Stomach smooth muscle (tissue), 2 donors: ENCODE measurements at regions not wholly inside any gene's neighbourhood (a gene's known extent, or its start where the extent isn't known, plus 50 kb on each side); places are given as distances from the start of the nearest gene placed in this dataset.

ENCODE experiments used
- H3K27ac ChIP-seq: one replicate; pipeline ENCODE4 v1.7.0; 2013; ENCODE audit warnings: mild to moderate bottlenecking, low read length, inconsistent platforms
- H3K27me3 ChIP-seq, 2 donors: one replicate each; pipeline ENCODE4 v1.7.0; 2013; ENCODE audit warnings: low read length in 2 of 2; ENCODE audit not compliant: insufficient read depth in 2 of 2, control insufficient read depth in 1 of 2
- H3K36me3 ChIP-seq, 2 donors: one replicate each; pipeline ENCODE4 v1.7.0; 2013; ENCODE audit warnings: low read length in 2 of 2; ENCODE audit not compliant: control insufficient read depth in 2 of 2, insufficient read depth in 2 of 2
- H3K4me1 ChIP-seq: one replicate; pipeline ENCODE4 v1.7.0; 2013; ENCODE audit warnings: low read length; ENCODE audit not compliant: control insufficient read depth, insufficient read depth
- H3K4me3 ChIP-seq, 2 donors: one replicate each; pipeline ENCODE4 v1.7.0; 2013; ENCODE audit warnings: low read length in 2 of 2
- H3K9ac ChIP-seq, 2 donors: one replicate each; pipeline ENCODE4 v1.7.0; 2013; ENCODE audit warnings: low read length in 2 of 2, mild to moderate bottlenecking in 1 of 2
- H3K9me3 ChIP-seq, 2 donors: one replicate each; pipeline ENCODE4 v1.7.0; 2013; ENCODE audit warnings: low read length in 2 of 2; ENCODE audit not compliant: control insufficient read depth in 2 of 2
- donor health status: healthy.
- donor health status: Pancreatic carcinoma.

GRCh38 chr20:58099956-58100730, 128.3 kb downstream of the ANKRD60 start:
- Histone ChIP-seq H3K27me3 (no peaks in the 10 kb centered on the region), H3K4me1 (no peaks in the 10 kb centered on the region), H3K9ac (no peak overlapping the region)

GRCh38 chr20:58099291-58099935, 129.0 kb downstream of the ANKRD60 start:
- no peak overlapping the region for H3K4me3 ChIP-seq
- H3K27me3 ChIP-seq, result no peaks in the 10 kb centered on the region
- no peaks in the 10 kb centered on the region for H3K9me3 ChIP-seq
- no peaks in the 10 kb centered on the region for H3K4me1 ChIP-seq
- H3K9ac ChIP-seq, result no peak overlapping the region
- no peak overlapping the region for H3K27ac ChIP-seq
- no peaks in the 10 kb centered on the region for H3K36me3 ChIP-seq

More at GRCh38 chr20:58099956-58100730, 128.3 kb downstream of the ANKRD60 start:
- no peaks in the 10 kb centered on the region for H3K9me3 ChIP-seq
- H3K36me3 ChIP-seq, result no peaks in the 10 kb centered on the region
- no peak overlapping the region for H3K27ac ChIP-seq
- H3K4me3 ChIP-seq, result no peak overlapping the region

DNA sequence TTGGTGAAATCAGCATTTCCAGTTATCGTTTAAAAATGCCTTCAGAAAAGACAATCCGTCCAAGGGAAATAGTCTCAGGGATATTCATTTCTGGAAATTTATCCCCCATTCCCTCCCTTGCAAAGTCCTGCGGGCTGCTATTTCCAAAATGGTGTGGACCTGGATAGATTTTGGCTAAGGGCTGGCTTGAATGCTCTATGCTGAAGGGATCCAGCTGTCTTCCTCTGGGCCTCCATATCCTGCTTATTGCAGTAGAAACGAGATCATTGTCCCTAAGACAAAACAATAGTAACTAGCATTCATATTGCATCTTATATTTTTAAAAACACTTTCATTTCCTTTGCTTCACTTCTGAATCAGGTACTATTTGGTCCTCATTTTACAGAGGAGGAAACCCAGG, 129.9 kb downstream of the ANKRD60 start:
- Histone ChIP-seq H3K27me3 (no peaks in the 10 kb centered on the region), H3K27ac (no peak overlapping the region), H3K4me3 (no peak overlapping the region), H3K9ac (no peak overlapping the region), H3K9me3 (no peaks in the 10 kb centered on the region), H3K36me3 (no peaks in the 10 kb centered on the region), H3K4me1 (no peaks in the 10 kb centered on the region)

DNA sequence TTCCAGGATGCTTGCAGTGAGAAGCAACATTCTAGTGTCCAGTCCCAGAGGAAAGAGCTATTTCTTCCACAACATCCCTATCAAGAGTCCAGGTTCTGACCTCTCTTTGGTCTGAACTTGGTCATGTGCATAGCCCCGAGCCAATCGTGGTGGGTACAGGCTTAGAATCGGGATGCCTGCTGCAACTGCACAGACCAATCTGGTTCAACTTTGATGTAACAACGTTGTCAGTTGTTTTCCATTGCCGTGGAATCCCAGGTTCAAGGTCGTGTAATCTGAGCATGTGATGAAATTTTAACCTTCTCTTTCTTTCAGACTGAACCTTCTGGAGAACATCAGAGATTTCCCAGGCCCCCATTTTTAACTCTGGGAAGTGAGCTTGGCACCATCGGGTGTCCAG, 130.5 kb downstream of the ANKRD60 start:
- H3K4me3 ChIP-seq, result no peak overlapping the region
- H3K9me3 ChIP-seq, result no peaks in the 10 kb centered on the region
- H3K27me3 ChIP-seq, result no peaks in the 10 kb centered on the region
- H3K36me3 ChIP-seq, result no peaks in the 10 kb centered on the region
- H3K4me1 ChIP-seq, result no peaks in the 10 kb centered on the region
- no peak overlapping the region for H3K9ac ChIP-seq
- H3K27ac ChIP-seq, result no peak overlapping the region

DNA sequence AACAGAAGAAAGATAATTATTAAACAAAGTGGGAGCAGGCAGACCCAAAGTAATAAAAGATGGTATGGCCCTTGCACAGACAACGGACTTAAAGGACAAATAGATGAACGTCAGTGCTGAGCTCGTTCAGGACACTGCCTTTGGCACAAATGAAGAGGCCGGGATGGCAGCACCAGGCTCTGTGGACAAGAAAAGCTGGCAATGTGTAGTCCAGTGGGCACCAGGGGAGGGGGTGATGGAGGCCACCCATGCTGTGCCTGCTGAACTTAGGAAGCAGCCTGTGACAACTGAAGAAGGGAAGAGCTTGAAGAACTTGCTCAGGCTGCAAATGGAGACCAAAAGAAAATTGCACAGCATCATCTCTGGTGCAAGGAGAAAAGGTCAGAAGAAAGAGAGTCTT, 131.0 kb downstream of the ANKRD60 start:
- Histone ChIP-seq H3K36me3 (no peaks in the 10 kb centered on the region), H3K9ac (no peak overlapping the region), H3K9me3 (no peaks in the 10 kb centered on the region)

DNA sequence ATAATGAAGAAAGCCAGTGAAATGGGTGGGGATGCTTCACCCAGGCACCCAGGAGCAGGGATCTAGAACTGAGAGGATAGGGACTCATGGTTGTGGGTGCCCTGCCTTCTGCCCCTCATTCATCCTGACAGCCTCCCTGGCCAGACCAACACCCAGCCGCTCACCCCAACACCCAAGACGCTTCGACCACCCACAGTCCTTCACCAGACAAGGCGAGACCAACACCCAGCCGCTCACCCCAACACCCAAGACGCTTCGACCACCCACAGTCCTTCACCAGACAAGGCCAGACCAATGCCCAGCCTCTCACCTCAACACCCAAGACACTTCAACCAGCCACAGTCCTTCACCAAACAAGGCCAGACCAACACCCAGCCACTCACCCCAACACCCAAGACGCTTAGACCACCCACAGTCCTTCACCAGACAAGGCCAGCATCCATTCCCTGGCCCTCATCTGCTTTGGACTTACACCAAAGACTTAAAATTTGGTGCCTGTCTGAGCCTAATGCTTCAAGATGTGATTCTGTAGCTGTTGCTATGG, 131.5 kb downstream of the ANKRD60 start:
- Histone ChIP-seq H3K9ac (no peak overlapping the region), H3K27ac (no peak overlapping the region), H3K4me3 (no peak overlapping the region), H3K36me3 (no peaks in the 10 kb centered on the region), H3K9me3 (no peaks in the 10 kb centered on the region), H3K27me3 (no peaks in the 10 kb centered on the region), H3K4me1 (no peaks in the 10 kb centered on the region)

More for the DNA sequence above, 131.0 kb downstream of the ANKRD60 start:
- no peak overlapping the region for H3K27ac ChIP-seq
- no peak overlapping the region for H3K4me3 ChIP-seq
- no peaks in the 10 kb centered on the region for H3K4me1 ChIP-seq
- H3K27me3 ChIP-seq, result no peaks in the 10 kb centered on the region

DNA sequence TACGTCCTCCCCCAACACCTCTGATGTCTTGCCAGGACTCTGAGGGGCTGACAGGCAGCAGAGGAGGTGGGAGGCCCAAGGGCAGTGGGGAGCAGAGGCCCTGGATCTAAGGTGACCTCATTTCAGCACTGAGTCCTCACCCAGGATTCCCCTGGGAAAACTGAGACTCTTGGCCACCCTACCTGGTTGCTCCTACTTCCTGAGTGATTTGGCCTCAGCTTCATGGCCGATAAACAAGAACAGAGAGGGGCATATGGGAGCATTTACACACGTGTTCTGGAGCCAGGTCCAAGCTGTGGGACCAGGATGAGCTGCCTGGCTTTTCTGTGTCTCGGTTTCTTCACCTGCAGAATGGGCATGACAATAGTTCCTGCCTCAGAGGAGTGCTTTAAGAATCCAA, 133.8 kb downstream of the ANKRD60 start:
- no peak overlapping the region for H3K9ac ChIP-seq
- H3K9me3 ChIP-seq, result no peaks in the 10 kb centered on the region
- no peaks in the 10 kb centered on the region for H3K36me3 ChIP-seq
- no peak overlapping the region for H3K27ac ChIP-seq
- H3K27me3 ChIP-seq, result no peaks in the 10 kb centered on the region
- H3K4me3 ChIP-seq, result no peak overlapping the region
- no peaks in the 10 kb centered on the region for H3K4me1 ChIP-seq

- no peaks in the 10 kb centered on the region for H3K4me1 ChIP-seq
- H3K9me3 ChIP-seq, result no peaks in the 10 kb centered on the region
- H3K36me3 ChIP-seq, result no peaks in the 10 kb centered on the region
- no peak overlapping the region for H3K4me3 ChIP-seq
- no peak overlapping the region for H3K27ac ChIP-seq
- no peak overlapping the region for H3K9ac ChIP-seq
- H3K27me3 ChIP-seq, result no peaks in the 10 kb centered on the region
These were observed 134.3 kb downstream of the ANKRD60 start for GRCh38 chr20:58094160-58094559.

GRCh38 chr20:58092871-58093270, 135.6 kb downstream of the ANKRD60 start:
- Histone ChIP-seq H3K4me1 (no peaks in the 10 kb centered on the region), H3K9ac (no peak overlapping the region), H3K27me3 (no peaks in the 10 kb centered on the region), H3K4me3 (no peak overlapping the region), H3K36me3 (no peaks in the 10 kb centered on the region), H3K27ac (no peak overlapping the region), H3K9me3 (no peaks in the 10 kb centered on the region)

DNA sequence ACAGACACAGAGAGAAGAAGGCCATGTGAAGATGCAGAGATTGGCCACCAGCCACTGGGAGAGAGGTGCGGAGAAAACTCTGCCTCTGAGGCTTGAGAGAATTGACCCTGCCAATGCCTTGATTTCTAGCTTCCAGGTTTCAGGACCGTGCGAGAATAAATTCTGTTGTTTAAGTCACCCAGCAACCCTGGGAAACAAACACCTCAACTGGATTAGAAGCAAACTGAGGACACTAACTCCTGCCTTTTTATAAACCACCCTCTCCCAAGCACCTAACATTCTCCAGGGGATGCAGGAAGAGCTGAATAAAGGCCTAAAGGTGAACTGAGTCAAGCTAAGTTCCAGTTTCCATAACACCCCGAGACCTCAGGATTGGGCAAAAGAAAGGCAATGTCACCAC, 136.1 kb downstream of the ANKRD60 start:
- no peak overlapping the region for H3K9ac ChIP-seq
- no peak overlapping the region for H3K4me3 ChIP-seq
- no peaks in the 10 kb centered on the region for H3K27me3 ChIP-seq
- no peaks in the 10 kb centered on the region for H3K36me3 ChIP-seq
- no peak overlapping the region for H3K27ac ChIP-seq
- H3K4me1 ChIP-seq, result no peaks in the 10 kb centered on the region
- H3K9me3 ChIP-seq, result no peaks in the 10 kb centered on the region

- H3K27me3 ChIP-seq, result peaks cover 0 to 1% of the 10 kb centered on the region in 2 donors
- no peak overlapping the region for H3K4me3 ChIP-seq
- no peaks in the 10 kb centered on the region for H3K9me3 ChIP-seq
- no peak overlapping the region for H3K27ac ChIP-seq
- no peaks in the 10 kb centered on the region for H3K4me1 ChIP-seq
- H3K36me3 ChIP-seq, result no peaks in the 10 kb centered on the region
- H3K9ac ChIP-seq, result no peak overlapping the region
These were observed 136.6 kb downstream of the ANKRD60 start for GRCh38 chr20:58091810-58092209.
